Activated CD8-positive, alpha-beta T cell treated with anti-CD3 and anti-CD28 coated beads for 36 hours (primary cell): ENCODE measurements at regions not wholly inside any gene's neighbourhood (a gene's known extent, or its start where the extent isn't known, plus 50 kb on each side); places are given as distances from the start of the nearest gene placed in this dataset.

ENCODE experiments used
- ATAC-seq: fragments of 200-7000 bp; cut with Tn5 transposase; one replicate; pipeline ENCODE4 v1.10.0; 2021; ENCODE audit warnings: mild to moderate bottlenecking, moderate library complexity
- CTCF ChIA-PET: fragments of 350-600 bp; sonication (Branson Sonifier 250); formaldehyde crosslinking; loops from one replicate; lab custom pipeline; 2021; ENCODE audit warnings: antibody characterized with exemption; lab: Charles Lee
- POLR2A ChIA-PET: fragments of 350-600 bp; sonication (Branson Sonifier 250); formaldehyde crosslinking; loops from one replicate; lab custom pipeline; 2021; ENCODE audit warnings: antibody characterized with exemption; lab: Charles Lee
- DNase-seq: peaks from one replicate; pipeline ENCODE4 v3.0.0-alpha.2; 2020
- H3K27ac Mint-ChIP-seq: one replicate; pipeline ENCODE4 v1.8.0; 2021; ENCODE audit warnings: mild to moderate bottlenecking, mixed read lengths
- H3K27me3 Mint-ChIP-seq: one replicate; pipeline ENCODE4 v1.8.0; 2021; ENCODE audit warnings: mixed read lengths
- H3K36me3 Mint-ChIP-seq: one replicate; pipeline ENCODE4 v1.8.0; 2021; ENCODE audit warnings: low read depth, mixed read lengths
- H3K4me1 Mint-ChIP-seq: one replicate; pipeline ENCODE4 v1.8.0; 2021; ENCODE audit warnings: low read depth, mixed read lengths
- H3K4me3 Mint-ChIP-seq: one replicate; pipeline ENCODE4 v1.8.0; 2021; ENCODE audit warnings: mild to moderate bottlenecking, moderate library complexity, mixed read lengths
- H3K9me3 Mint-ChIP-seq: one replicate; pipeline ENCODE4 v1.8.0; 2021; ENCODE audit warnings: mixed read lengths
- intact Hi-C: fragments of 100-400 bp; cut with micrococcal nuclease; formaldehyde crosslinking; loops from one replicate; pipeline ENCODE4 v1.10.0; 2022
- TF ChIP-seq, protein P1 (sequence below): fragments of 200-600 bp; IDR thresholded peaks from one replicate; pipeline ENCODE4 v1.8.0; 2022; ENCODE audit warnings: antibody characterized with exemption, mild to moderate bottlenecking

DNA sequence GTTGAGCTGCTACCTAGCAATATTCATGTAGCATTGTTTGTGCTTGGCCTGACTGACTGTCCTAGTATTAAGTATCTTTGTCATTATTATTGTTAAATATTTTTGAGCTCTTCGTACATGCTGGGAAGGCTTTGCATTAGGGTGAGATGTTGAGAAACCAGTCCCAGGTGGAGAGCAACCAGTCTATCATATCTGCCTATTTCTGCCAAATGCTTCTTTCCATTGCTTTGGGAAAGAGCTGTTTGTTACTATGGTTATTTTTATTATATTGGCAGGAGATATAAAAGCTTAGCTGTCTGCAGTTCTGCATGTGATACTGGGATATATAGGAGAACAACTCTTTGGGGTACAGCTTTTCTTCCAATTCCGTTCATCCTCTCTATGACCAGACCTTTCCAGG is 85.1 kb downstream of the CLDN17 start:
- ATAC-seq = no peak
- Mint-ChIP-seq H3K9me3 (peaks cover 2% of the 10 kb centered on the region), H3K4me3 (no peak overlapping the region), H3K27ac (no peak overlapping the region), H3K4me1 (no peaks in the 10 kb centered on the region), H3K36me3 (no peaks in the 10 kb centered on the region), H3K27me3 (peaks cover 1% of the 10 kb centered on the region)
- DNase-seq = no peak
- TF ChIP-seq, protein P1, sequence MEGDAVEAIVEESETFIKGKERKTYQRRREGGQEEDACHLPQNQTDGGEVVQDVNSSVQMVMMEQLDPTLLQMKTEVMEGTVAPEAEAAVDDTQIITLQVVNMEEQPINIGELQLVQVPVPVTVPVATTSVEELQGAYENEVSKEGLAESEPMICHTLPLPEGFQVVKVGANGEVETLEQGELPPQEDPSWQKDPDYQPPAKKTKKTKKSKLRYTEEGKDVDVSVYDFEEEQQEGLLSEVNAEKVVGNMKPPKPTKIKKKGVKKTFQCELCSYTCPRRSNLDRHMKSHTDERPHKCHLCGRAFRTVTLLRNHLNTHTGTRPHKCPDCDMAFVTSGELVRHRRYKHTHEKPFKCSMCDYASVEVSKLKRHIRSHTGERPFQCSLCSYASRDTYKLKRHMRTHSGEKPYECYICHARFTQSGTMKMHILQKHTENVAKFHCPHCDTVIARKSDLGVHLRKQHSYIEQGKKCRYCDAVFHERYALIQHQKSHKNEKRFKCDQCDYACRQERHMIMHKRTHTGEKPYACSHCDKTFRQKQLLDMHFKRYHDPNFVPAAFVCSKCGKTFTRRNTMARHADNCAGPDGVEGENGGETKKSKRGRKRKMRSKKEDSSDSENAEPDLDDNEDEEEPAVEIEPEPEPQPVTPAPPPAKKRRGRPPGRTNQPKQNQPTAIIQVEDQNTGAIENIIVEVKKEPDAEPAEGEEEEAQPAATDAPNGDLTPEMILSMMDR = no peak
- POLR2A ChIA-PET = interaction anchor here (0.6 kb wide), 1 partner anchor 1119 kb away, joined by 4 read pairs; no protein-coding TSS in a partner anchor
- CTCF ChIA-PET = no interaction called here
- intact Hi-C loops = no loop called here

DNA sequence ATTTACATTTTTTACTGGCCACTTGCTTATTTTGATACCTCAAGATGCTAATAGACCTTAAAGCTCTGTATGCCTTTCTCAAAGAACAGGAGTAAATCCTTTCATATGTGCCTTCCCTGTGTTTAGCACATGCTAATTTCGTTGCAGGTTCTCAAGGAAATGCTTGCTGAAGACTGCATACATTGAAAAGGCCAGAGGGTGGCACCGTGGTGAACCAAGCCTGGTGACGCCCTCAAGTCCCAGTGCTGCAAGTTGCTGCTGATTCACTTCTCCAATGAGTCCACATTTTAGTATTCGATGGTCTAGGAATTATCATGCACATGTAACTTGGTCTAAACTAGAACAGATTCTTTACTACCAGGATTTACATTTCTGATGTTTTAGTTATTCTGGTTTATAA is 94.1 kb downstream of the CLDN17 start:
- peaks cover 2% of the 10 kb centered on the region for H3K9me3 Mint-ChIP-seq
- no peak overlapping the region for H3K4me3 Mint-ChIP-seq
- H3K27ac Mint-ChIP-seq = no peak overlapping the region
- ChIA-PET CTCF (no interaction called here), POLR2A (no interaction called here)
- H3K27me3 Mint-ChIP-seq = peaks cover 7% of the 10 kb centered on the region
- H3K36me3 Mint-ChIP-seq = no peaks in the 10 kb centered on the region
- DNase-seq (peak; percentile 14), ATAC-seq (no peak)
- TF ChIP-seq, protein P1 = no peak
- H3K4me1 Mint-ChIP-seq = no peaks in the 10 kb centered on the region
- intact Hi-C loops = no loop called here

DNA sequence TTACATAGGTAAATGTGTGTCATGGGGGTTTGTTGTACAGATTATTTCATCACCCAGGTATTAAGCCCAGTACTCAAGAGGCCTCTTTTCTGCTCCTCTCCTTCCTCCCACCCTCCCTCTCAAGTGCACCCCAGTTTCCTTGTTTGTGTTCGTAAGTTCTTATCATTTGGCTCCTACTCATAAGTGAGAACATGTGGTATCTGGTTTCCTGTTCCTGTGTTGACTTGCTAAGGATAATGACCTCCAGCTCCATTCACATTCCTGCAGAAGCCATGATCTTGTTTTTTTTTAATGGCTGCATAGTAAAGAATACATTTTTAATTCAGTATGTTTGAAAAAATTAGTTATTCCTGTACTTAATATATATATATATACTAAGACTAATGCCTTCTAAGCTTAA is 107.7 kb downstream of the CLDN17 start:
- Mint-ChIP-seq H3K4me1 (no peaks in the 10 kb centered on the region), H3K36me3 (no peaks in the 10 kb centered on the region), H3K9me3 (no peaks in the 10 kb centered on the region), H3K27me3 (no peaks in the 10 kb centered on the region), H3K4me3 (no peak overlapping the region), H3K27ac (no peak overlapping the region)
- POLR2A ChIA-PET = no interaction called here
- DNase-seq (no peak), ATAC-seq (no peak)
- intact Hi-C loops = no loop called here
- CTCF ChIA-PET = interaction anchor here (1.4 kb wide), 1 partner anchor 14 kb away, joined by 5 read pairs; no protein-coding TSS in a partner anchor
- TF ChIP-seq, protein P1 = no peak

DNA sequence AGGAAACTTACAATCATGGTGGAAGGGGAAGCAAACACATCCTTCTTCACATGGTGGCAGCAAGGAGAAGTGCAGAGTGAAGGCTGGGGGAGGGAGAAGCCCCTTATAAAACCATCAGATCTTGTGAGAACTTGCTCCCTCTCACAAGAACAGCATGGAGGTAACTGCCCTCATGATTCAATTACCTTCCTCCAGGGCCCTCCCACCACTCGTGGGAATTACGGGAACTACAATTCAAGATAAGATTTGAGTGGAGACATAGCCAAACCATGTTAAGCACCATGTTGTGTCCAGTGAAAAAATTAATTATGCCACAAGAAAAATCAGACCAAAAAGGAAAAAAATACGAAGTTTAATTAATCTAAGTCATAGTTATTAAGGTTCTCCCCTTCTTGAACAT is 109.5 kb downstream of the CLDN17 start:
- H3K27me3 Mint-ChIP-seq = no peaks in the 10 kb centered on the region
- ATAC-seq (no peak), DNase-seq (no peak)
- intact Hi-C loops = no loop called here
- ChIA-PET POLR2A (no interaction called here), CTCF (no interaction called here)
- H3K4me1 Mint-ChIP-seq = no peaks in the 10 kb centered on the region
- H3K4me3 Mint-ChIP-seq = no peak overlapping the region
- H3K36me3 Mint-ChIP-seq = no peaks in the 10 kb centered on the region
- no peaks in the 10 kb centered on the region for H3K9me3 Mint-ChIP-seq
- TF ChIP-seq, protein P1 = no peak
- no peak overlapping the region for H3K27ac Mint-ChIP-seq

DNA sequence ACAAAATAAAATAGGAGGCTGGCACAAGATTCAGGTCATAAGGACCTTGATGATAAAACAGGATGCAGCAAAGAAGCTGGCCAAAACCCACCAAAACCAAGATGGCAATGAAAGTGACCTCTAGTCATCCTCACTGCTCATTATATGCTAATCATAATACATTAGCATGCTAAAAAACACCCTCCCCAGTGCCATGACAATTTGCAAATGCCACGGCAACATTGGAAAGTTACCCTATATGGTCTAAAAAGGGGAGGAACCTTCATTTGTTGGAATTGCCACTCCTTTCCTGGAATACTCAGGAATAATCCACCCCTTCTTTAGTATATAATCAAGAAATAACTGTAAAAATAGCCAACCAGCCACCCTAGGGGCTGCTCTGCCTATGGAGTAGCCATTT is 108.8 kb upstream of the GRIK1 start:
- intact Hi-C loops = loop anchor here (10.0 kb wide), 2 partner anchors 146 to 1036 kb away; no protein-coding TSS in a partner anchor
- CTCF ChIA-PET = interaction anchor here (0.7 kb wide), 1 partner anchor 19 kb away, joined by 4 read pairs; no protein-coding TSS in a partner anchor
- TF ChIP-seq, protein P1 = no peak
- no peak overlapping the region for H3K4me3 Mint-ChIP-seq
- POLR2A ChIA-PET = no interaction called here
- no peaks in the 10 kb centered on the region for H3K36me3 Mint-ChIP-seq
- peaks cover 4% of the 10 kb centered on the region for H3K27me3 Mint-ChIP-seq
- ATAC-seq (no peak), DNase-seq (no peak)
- H3K27ac Mint-ChIP-seq = no peak overlapping the region
- H3K4me1 Mint-ChIP-seq = no peaks in the 10 kb centered on the region
- H3K9me3 Mint-ChIP-seq = no peaks in the 10 kb centered on the region
